MM.1S (cell line): ENCODE measurements at regions not wholly inside any gene's neighbourhood (a gene's known extent, or its start where the extent isn't known, plus 50 kb on each side); places are given as distances from the start of the nearest gene placed in this dataset.

Experiments
- CTCF ChIP-seq: fragments of 300-600 bp; sonication (generic); IDR thresholded peaks from 2 replicates; pipeline ENCODE4 v1.5.1; 2016; ENCODE audit warnings: antibody characterized with exemption, low read length, mixed read lengths
- EZH2 ChIP-seq: fragments of 300-600 bp; sonication (generic); optimal IDR thresholded peaks from 2 replicates; pipeline ENCODE3; 2017; ENCODE audit warnings: low read depth, mild to moderate bottlenecking, antibody characterized with exemption, low read length, mixed read lengths
- EZH2phosphoT487 ChIP-seq: fragments of 300-600 bp; sonication (generic); IDR thresholded peaks from 2 replicates; pipeline ENCODE4 v1.6.1; 2018; ENCODE audit warnings: antibody characterized with exemption, low read length

- TF ChIP-seq EZH2: no peak
- no peak for TF ChIP-seq CTCF
- TF ChIP-seq EZH2phosphoT487: no peak
Measured at GRCh38 chr6:103534814-103535213, 1324.9 kb downstream of the HACE1 start.
